Mesothelial cell of epicardium (in vitro differentiated cells): ENCODE measurements at regions not wholly inside any gene's neighbourhood (a gene's known extent, or its start where the extent isn't known, plus 50 kb on each side); places are given as distances from the start of the nearest gene placed in this dataset.

ENCODE experiments used
- DNase-seq, 2 experiments: peaks; one replicate each; pipeline ENCODE4 v3.0.0; 2021; ENCODE audit warnings: low spot score in 2 of 2; ENCODE audit not compliant: unreplicated experiment in 2 of 2
- H3K27ac Mint-ChIP-seq: 2 replicates; pipeline ENCODE4 v1.8.0; 2021; ENCODE audit warnings: mixed read lengths
- H3K27me3 Mint-ChIP-seq: 2 replicates; pipeline ENCODE4 v1.8.0; 2021; ENCODE audit warnings: low read depth, mixed read lengths
- H3K36me3 Mint-ChIP-seq: 2 replicates; pipeline ENCODE4 v1.8.0; 2021; ENCODE audit warnings: mixed read lengths
- H3K4me1 Mint-ChIP-seq: 2 replicates; pipeline ENCODE4 v1.8.0; 2021; ENCODE audit warnings: mixed read lengths
- H3K4me3 Mint-ChIP-seq: 2 replicates; pipeline ENCODE4 v1.8.0; 2021; ENCODE audit warnings: mild to moderate bottlenecking, moderate library complexity, mixed read lengths
- H3K9me3 Mint-ChIP-seq: 2 replicates; pipeline ENCODE4 v1.8.0; 2021; ENCODE audit warnings: mixed read lengths
- TF ChIP-seq, protein P1 (sequence below): fragments of 200-600 bp; sonication (generic); IDR thresholded peaks from one replicate; pipeline ENCODE4 v1.5.0; 2021; ENCODE audit warnings: antibody characterized with exemption; ENCODE audit not compliant: unreplicated experiment

- Mint-ChIP-seq H3K36me3 (no peaks in the 10 kb centered on the region), H3K4me1 (peaks cover 14% of the 10 kb centered on the region), H3K4me3 (no peak overlapping the region), H3K27ac (no peak overlapping the region), H3K27me3 (peaks cover 3% of the 10 kb centered on the region), H3K9me3 (peaks cover 4% of the 10 kb centered on the region)
- TF ChIP-seq, protein P1, sequence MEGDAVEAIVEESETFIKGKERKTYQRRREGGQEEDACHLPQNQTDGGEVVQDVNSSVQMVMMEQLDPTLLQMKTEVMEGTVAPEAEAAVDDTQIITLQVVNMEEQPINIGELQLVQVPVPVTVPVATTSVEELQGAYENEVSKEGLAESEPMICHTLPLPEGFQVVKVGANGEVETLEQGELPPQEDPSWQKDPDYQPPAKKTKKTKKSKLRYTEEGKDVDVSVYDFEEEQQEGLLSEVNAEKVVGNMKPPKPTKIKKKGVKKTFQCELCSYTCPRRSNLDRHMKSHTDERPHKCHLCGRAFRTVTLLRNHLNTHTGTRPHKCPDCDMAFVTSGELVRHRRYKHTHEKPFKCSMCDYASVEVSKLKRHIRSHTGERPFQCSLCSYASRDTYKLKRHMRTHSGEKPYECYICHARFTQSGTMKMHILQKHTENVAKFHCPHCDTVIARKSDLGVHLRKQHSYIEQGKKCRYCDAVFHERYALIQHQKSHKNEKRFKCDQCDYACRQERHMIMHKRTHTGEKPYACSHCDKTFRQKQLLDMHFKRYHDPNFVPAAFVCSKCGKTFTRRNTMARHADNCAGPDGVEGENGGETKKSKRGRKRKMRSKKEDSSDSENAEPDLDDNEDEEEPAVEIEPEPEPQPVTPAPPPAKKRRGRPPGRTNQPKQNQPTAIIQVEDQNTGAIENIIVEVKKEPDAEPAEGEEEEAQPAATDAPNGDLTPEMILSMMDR: no peak
- peak in 1 of 2 experiments; percentile 11 for DNase-seq
These were observed 73.9 kb downstream of the TEX29 start for GRCh38 chr13:111394211-111394922.

- Mint-ChIP-seq H3K9me3 (peaks cover 4% of the 10 kb centered on the region), H3K36me3 (no peaks in the 10 kb centered on the region)
- TF ChIP-seq, protein P1: no peak
These were observed 75.3 kb downstream of the TEX29 start for GRCh38 chr13:111395511-111396393.

GRCh38 chr13:111396457-111396856 is 76.0 kb downstream of the TEX29 start:
- Mint-ChIP-seq H3K27me3 (peaks cover 16% of the 10 kb centered on the region), H3K9me3 (peaks cover 4% of the 10 kb centered on the region), H3K4me3 (no peak overlapping the region), H3K27ac (no peak overlapping the region), H3K4me1 (peaks cover 13% of the 10 kb centered on the region), H3K36me3 (no peaks in the 10 kb centered on the region)
- TF ChIP-seq, protein P1: no peak
- peak in 1 of 2 experiments; percentile 22 for DNase-seq

More at GRCh38 chr13:111395511-111396393, 75.3 kb downstream of the TEX29 start:
- no peak overlapping the region for H3K4me3 Mint-ChIP-seq
- H3K27ac Mint-ChIP-seq: no peak overlapping the region
- H3K4me1 Mint-ChIP-seq: peaks cover 14% of the 10 kb centered on the region
- peaks cover 11% of the 10 kb centered on the region for H3K27me3 Mint-ChIP-seq
- peak in 1 of 2 experiments; percentile 19 for DNase-seq

DNA sequence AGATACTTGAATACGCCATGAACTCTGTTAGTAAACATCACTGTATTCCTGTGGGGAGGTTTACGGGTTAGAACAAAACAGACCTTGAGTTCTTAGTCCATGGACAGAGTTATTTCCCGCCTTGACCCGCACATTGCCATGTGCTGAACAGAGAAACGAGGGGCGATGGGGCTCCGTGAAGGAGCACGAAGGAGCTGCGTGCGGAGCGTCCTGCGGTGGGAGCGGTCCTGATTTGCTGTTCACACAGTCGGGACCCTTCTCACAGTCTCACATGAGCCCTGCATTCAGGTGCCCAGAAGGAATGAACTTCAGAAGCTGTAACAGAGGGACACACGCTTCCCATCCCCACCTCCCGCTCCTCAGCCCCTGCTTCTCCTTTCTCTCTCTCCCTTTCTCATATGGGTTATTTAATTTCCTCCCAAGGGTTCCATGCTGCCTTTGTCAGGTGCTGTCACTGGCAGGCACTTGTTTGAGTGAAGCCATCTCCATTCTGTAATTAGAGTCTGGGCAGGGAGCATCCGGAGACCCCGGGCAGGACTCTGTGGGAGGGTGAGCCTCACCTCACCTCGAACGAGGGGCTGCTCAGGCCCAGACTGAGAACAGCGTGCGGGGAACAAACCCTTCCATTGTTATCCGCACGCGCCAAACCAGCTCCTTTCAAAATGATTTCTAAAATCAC is 76.9 kb downstream of the TEX29 start:
- Mint-ChIP-seq H3K27me3 (peaks cover 18% of the 10 kb centered on the region), H3K36me3 (no peaks in the 10 kb centered on the region), H3K4me1 (peaks cover 10% of the 10 kb centered on the region), H3K4me3 (no peak overlapping the region), H3K27ac (no peak overlapping the region), H3K9me3 (peaks cover 4% of the 10 kb centered on the region)
- peak in 1 of 2 experiments; percentile 31 for DNase-seq
- TF ChIP-seq, protein P1: no peak

GRCh38 chr13:111398196-111398595 is 77.8 kb downstream of the TEX29 start:
- H3K27me3 Mint-ChIP-seq: peaks cover 21% of the 10 kb centered on the region
- no peak overlapping the region for H3K4me3 Mint-ChIP-seq
- peaks cover 4% of the 10 kb centered on the region for H3K4me1 Mint-ChIP-seq
- H3K36me3 Mint-ChIP-seq: no peaks in the 10 kb centered on the region
- H3K9me3 Mint-ChIP-seq: peaks cover 4% of the 10 kb centered on the region
- no peak overlapping the region for H3K27ac Mint-ChIP-seq
- DNase-seq: peak in 1 of 2 experiments; percentile 10
- TF ChIP-seq, protein P1: no peak
